ACC112 (cell line): ENCODE measurements at regions not wholly inside any gene's neighbourhood (a gene's known extent, or its start where the extent isn't known, plus 50 kb on each side); places are given as distances from the start of the nearest gene placed in this dataset.
"Not testable (repeated sequence)": the region's sequence is repeated elsewhere in the genome, so short reads cannot be mapped to it uniquely, and the experiment has no call there.

Experiments
- H2AFZ ChIP-seq: fragments of 200-600 bp; sonication (generic); one replicate; pipeline ENCODE4 v1.6.0; 2017; ENCODE audit warnings: antibody characterized with exemption, low read length; ENCODE audit not compliant: unreplicated experiment
- H3K27ac ChIP-seq: fragments of 200-600 bp; sonication (generic); 2 replicates; pipeline ENCODE4 v1.5.1; 2014; ENCODE audit warnings: low read depth, mild to moderate bottlenecking, antibody characterized with exemption, low read length, moderate library complexity
- H3K27me3 ChIP-seq: fragments of 200-600 bp; sonication (generic); 2 replicates; pipeline ENCODE4 v1.6.1; 2014; ENCODE audit warnings: mild to moderate bottlenecking, antibody characterized with exemption, low read length, moderate library complexity, mixed read lengths; ENCODE audit not compliant: insufficient read depth
- H3K36me3 ChIP-seq: fragments of 200-600 bp; sonication (generic); 2 replicates; pipeline ENCODE4 v1.6.1; 2016; ENCODE audit warnings: mild to moderate bottlenecking, antibody characterized with exemption, low read length, moderate library complexity, mixed read lengths; ENCODE audit not compliant: insufficient read depth
- H3K4me1 ChIP-seq: fragments of 200-600 bp; sonication (generic); one replicate; pipeline ENCODE4 v1.6.1; 2016; ENCODE audit warnings: low read length, mixed read lengths; ENCODE audit not compliant: insufficient read depth, unreplicated experiment, control insufficient read depth
- H3K4me3 ChIP-seq: fragments of 200-600 bp; sonication (generic); 2 replicates; pipeline ENCODE4 v1.5.1; 2014; ENCODE audit warnings: mild to moderate bottlenecking, low read depth, low read length
- H3K79me2 ChIP-seq: fragments of 200-600 bp; sonication (generic); one replicate; pipeline ENCODE4 v1.6.0; 2016; ENCODE audit warnings: low read length; ENCODE audit not compliant: control insufficient read depth, unreplicated experiment, insufficient read depth

- H3K27me3 ChIP-seq, H2AFZ ChIP-seq, H3K27ac ChIP-seq, H3K4me1 ChIP-seq, H3K36me3 ChIP-seq, H3K79me2 ChIP-seq, H3K4me3 ChIP-seq: not testable (repeated sequence)
Measured at GRCh38 chr5:152741126-152741525, 336.0 kb upstream of the NMUR2 start.

- not testable (repeated sequence) for H3K79me2 ChIP-seq, H3K27ac ChIP-seq, H3K27me3 ChIP-seq, H3K4me3 ChIP-seq, H3K4me1 ChIP-seq, H3K36me3 ChIP-seq, H2AFZ ChIP-seq
Measured at GRCh38 chr5:152787709-152788217, 382.7 kb upstream of the NMUR2 start.

- H3K27me3 ChIP-seq: no peaks in the 10 kb centered on the region
- no peaks in the 10 kb centered on the region for H3K36me3 ChIP-seq
- no peak overlapping the region for H2AFZ ChIP-seq
- H3K4me1 ChIP-seq: no peaks in the 10 kb centered on the region
- H3K27ac ChIP-seq: no peak overlapping the region
- no peak overlapping the region for H3K4me3 ChIP-seq
- H3K79me2 ChIP-seq: no peaks in the 10 kb centered on the region
Measured at GRCh38 chr5:152801886-152802285, 396.8 kb upstream of the NMUR2 start.

GRCh38 chr5:152804179-152804578 lies 399.1 kb upstream of the NMUR2 start:
- Histone ChIP-seq H3K36me3 (no peaks in the 10 kb centered on the region), H3K4me3 (no peak overlapping the region), H2AFZ (no peak overlapping the region), H3K27me3 (no peaks in the 10 kb centered on the region), H3K4me1 (no peaks in the 10 kb centered on the region), H3K27ac (no peak overlapping the region), H3K79me2 (no peaks in the 10 kb centered on the region)

GRCh38 chr5:152811988-152812387 lies 406.9 kb upstream of the NMUR2 start:
- Histone ChIP-seq H2AFZ (no peak overlapping the region), H3K79me2 (no peaks in the 10 kb centered on the region), H3K36me3 (no peaks in the 10 kb centered on the region), H3K27ac (no peak overlapping the region), H3K4me1 (no peaks in the 10 kb centered on the region), H3K4me3 (no peak overlapping the region), H3K27me3 (no peaks in the 10 kb centered on the region)

GRCh38 chr5:152813526-152813925 lies 408.4 kb upstream of the NMUR2 start:
- Histone ChIP-seq H3K36me3 (no peaks in the 10 kb centered on the region), H3K79me2 (no peaks in the 10 kb centered on the region), H3K4me3 (no peak overlapping the region), H2AFZ (no peak overlapping the region), H3K4me1 (no peaks in the 10 kb centered on the region), H3K27ac (no peak overlapping the region), H3K27me3 (no peaks in the 10 kb centered on the region)

- Histone ChIP-seq H3K4me3 (no peak overlapping the region), H3K4me1 (no peaks in the 10 kb centered on the region), H3K79me2 (no peaks in the 10 kb centered on the region), H3K27me3 (no peaks in the 10 kb centered on the region), H3K27ac (no peak overlapping the region), H3K36me3 (no peaks in the 10 kb centered on the region), H2AFZ (no peak overlapping the region)
Measured at GRCh38 chr5:152819891-152820290, 414.8 kb upstream of the NMUR2 start.

GRCh38 chr5:152824316-152824715 lies 419.2 kb upstream of the NMUR2 start:
- Histone ChIP-seq H2AFZ (no peak overlapping the region), H3K27me3 (no peaks in the 10 kb centered on the region), H3K4me3 (no peak overlapping the region), H3K36me3 (no peaks in the 10 kb centered on the region), H3K79me2 (no peaks in the 10 kb centered on the region), H3K27ac (no peak overlapping the region), H3K4me1 (no peaks in the 10 kb centered on the region)

- no peaks in the 10 kb centered on the region for H3K36me3 ChIP-seq
- H3K27ac ChIP-seq: no peak overlapping the region
- no peak overlapping the region for H2AFZ ChIP-seq
- H3K4me1 ChIP-seq: no peaks in the 10 kb centered on the region
- no peaks in the 10 kb centered on the region for H3K79me2 ChIP-seq
- H3K4me3 ChIP-seq: no peak overlapping the region
- no peaks in the 10 kb centered on the region for H3K27me3 ChIP-seq
Measured at GRCh38 chr5:152838241-152838786, 433.2 kb upstream of the NMUR2 start.

GRCh38 chr5:152844713-152845112 lies 439.6 kb upstream of the NMUR2 start:
- Histone ChIP-seq H3K4me1 (no peaks in the 10 kb centered on the region), H3K4me3 (no peak overlapping the region), H3K79me2 (no peaks in the 10 kb centered on the region), H3K36me3 (no peaks in the 10 kb centered on the region), H3K27ac (no peak overlapping the region), H2AFZ (no peak overlapping the region), H3K27me3 (no peaks in the 10 kb centered on the region)

- no peaks in the 10 kb centered on the region for H3K4me1 ChIP-seq
- no peaks in the 10 kb centered on the region for H3K79me2 ChIP-seq
- H3K27ac ChIP-seq: no peak overlapping the region
- H2AFZ ChIP-seq: no peak overlapping the region
- no peaks in the 10 kb centered on the region for H3K36me3 ChIP-seq
- H3K27me3 ChIP-seq: no peaks in the 10 kb centered on the region
- H3K4me3 ChIP-seq: no peak overlapping the region
Measured at GRCh38 chr5:152853361-152853760, 448.3 kb upstream of the NMUR2 start.
